HL-60 (cell line): ENCODE measurements at regions not wholly inside any gene's neighbourhood (a gene's known extent, or its start where the extent isn't known, plus 50 kb on each side); places are given as distances from the start of the nearest gene placed in this dataset.
A peak's percentile ranks its signal among the peaks of the same experiment; 100 is the strongest.
"Not testable (repeated sequence)": the region's sequence is repeated elsewhere in the genome, so short reads cannot be mapped to it uniquely, and the experiment has no call there.

Experiments
- DNase-seq, 2 experiments: peaks; one replicate each; pipeline ENCODE4 v3.0.0-alpha.2; 2010 to 2020; ENCODE audit warnings: low read depth in 1 of 2, low spot score in 1 of 2
- H3K27ac ChIP-seq: fragments of 250-450 bp; sonication (Bioruptor Pico); replicated peaks from 2 replicates; pipeline ENCODE4 v1.5.1; 2020; ENCODE audit warnings: mild to moderate bottlenecking, moderate library complexity
- H3K27me3 ChIP-seq: fragments of 250-450 bp; sonication (Bioruptor Pico); 2 replicates; pipeline ENCODE4 v1.5.1; 2021; ENCODE audit warnings: mild to moderate bottlenecking, moderate library complexity; ENCODE audit not compliant: insufficient read depth, poor library complexity, severe bottlenecking
- H3K4me3 ChIP-seq: replicated peaks from 2 replicates; pipeline ENCODE4 v1.5.1; 2011; ENCODE audit warnings: mild to moderate bottlenecking, control low read depth, low read length; ENCODE audit not compliant: insufficient read depth
- SPI1 ChIP-seq: IDR thresholded peaks from 2 replicates; pipeline ENCODE4 v1.6.1; 2012; ENCODE audit warnings: low read depth, mild to moderate bottlenecking, borderline replicate concordance

- not testable (repeated sequence) for DNase-seq, H3K27ac ChIP-seq, H3K27me3 ChIP-seq, H3K4me3 ChIP-seq
These were observed 321.0 kb upstream of the FRG1 start for GRCh38 chr4:189619441-189620250.

- DNase-seq, H3K27ac ChIP-seq: not testable (repeated sequence)
These were observed 318.1 kb upstream of the FRG1 start for GRCh38 chr4:189622574-189622973.

GRCh38 chr4:189627041-189627440 lies 313.6 kb upstream of the FRG1 start:
- H3K4me3 ChIP-seq, H3K27me3 ChIP-seq, H3K27ac ChIP-seq, DNase-seq: not testable (repeated sequence)

More at GRCh38 chr4:189622574-189622973, 318.1 kb upstream of the FRG1 start:
- H3K4me3 ChIP-seq, H3K27me3 ChIP-seq: not testable (repeated sequence)

- not testable (repeated sequence) for H3K4me3 ChIP-seq, H3K27me3 ChIP-seq, H3K27ac ChIP-seq, DNase-seq
These were observed 310.9 kb upstream of the FRG1 start for GRCh38 chr4:189629733-189630132.

- DNase-seq, result peak; percentile 15 to 67
- peak overlapping the region; percentile 36; the same call in 1 of the 2 replicates for H3K27ac ChIP-seq
- H3K27me3 ChIP-seq, H3K4me3 ChIP-seq: not testable (repeated sequence)
These were observed 309.6 kb upstream of the FRG1 start for GRCh38 chr4:189630913-189631567.

- H3K27ac ChIP-seq, result peak overlapping the region; percentile 36
- H3K27me3 ChIP-seq, H3K4me3 ChIP-seq: not testable (repeated sequence)
- DNase-seq, result peak in 1 of 2 experiments; percentile 40
These were observed 309.1 kb upstream of the FRG1 start for GRCh38 chr4:189631568-189631916.

GRCh38 chr4:189650436-189650835 lies 290.2 kb upstream of the FRG1 start:
- not testable (repeated sequence) for DNase-seq, H3K4me3 ChIP-seq, H3K27ac ChIP-seq, H3K27me3 ChIP-seq

GRCh38 chr4:189653130-189653653 lies 287.5 kb upstream of the FRG1 start:
- H3K27ac ChIP-seq, H3K4me3 ChIP-seq, DNase-seq, H3K27me3 ChIP-seq: not testable (repeated sequence)

- H3K27me3 ChIP-seq, H3K27ac ChIP-seq, H3K4me3 ChIP-seq, DNase-seq: not testable (repeated sequence)
These were observed 286.7 kb upstream of the FRG1 start for GRCh38 chr4:189653983-189654382.

GRCh38 chr4:189654396-189654795 lies 286.3 kb upstream of the FRG1 start:
- H3K27me3 ChIP-seq, H3K4me3 ChIP-seq, H3K27ac ChIP-seq: not testable (repeated sequence)
- TF ChIP-seq SPI1, result peak; percentile 9; the same call in 1 of the 2 replicates
- DNase-seq, result peak in 1 of 2 experiments; percentile 62

- not testable (repeated sequence) for DNase-seq, H3K4me3 ChIP-seq, H3K27ac ChIP-seq, H3K27me3 ChIP-seq
These were observed 284.9 kb upstream of the FRG1 start for GRCh38 chr4:189655817-189656216.
